Neural crest cell (in vitro differentiated cells): ENCODE measurements at regions not wholly inside any gene's neighbourhood (a gene's known extent, or its start where the extent isn't known, plus 50 kb on each side); places are given as distances from the start of the nearest gene placed in this dataset.

ENCODE experiments used
- DNase-seq: peaks from one replicate; pipeline ENCODE4 v3.0.0; 2021; ENCODE audit warnings: low read depth, mixed read lengths, low spot score
- H3K27ac Mint-ChIP-seq: one replicate; pipeline ENCODE4 v1.8.0; 2021; ENCODE audit warnings: mild to moderate bottlenecking, mixed read lengths; ENCODE audit not compliant: unreplicated experiment
- H3K27me3 Mint-ChIP-seq: 2 replicates; pipeline ENCODE4 v1.8.0; 2021; ENCODE audit warnings: low read depth, mild to moderate bottlenecking, mixed read lengths
- H3K36me3 Mint-ChIP-seq: 2 replicates; pipeline ENCODE4 v1.8.0; 2021; ENCODE audit warnings: low read depth, mild to moderate bottlenecking, mixed read lengths
- H3K4me1 Mint-ChIP-seq: 2 replicates; pipeline ENCODE4 v1.8.0; 2021; ENCODE audit warnings: mixed read lengths
- H3K4me3 Mint-ChIP-seq: one replicate; pipeline ENCODE4 v1.8.0; 2021; ENCODE audit warnings: mild to moderate bottlenecking, mixed read lengths
- H3K9me3 Mint-ChIP-seq: 2 replicates; pipeline ENCODE4 v1.8.0; 2021; ENCODE audit warnings: mixed read lengths
- CTCF ChIP-seq: fragments of 200-600 bp; sonication (generic); conservative IDR thresholded peaks from 2 replicates; pipeline ENCODE4 v1.5.0; 2021; ENCODE audit warnings: antibody characterized with exemption, mild to moderate bottlenecking

- Mint-ChIP-seq H3K4me1 (no peaks in the 10 kb centered on the region), H3K27me3 (no peaks in the 10 kb centered on the region), H3K36me3 (no peaks in the 10 kb centered on the region), H3K27ac (no peak overlapping the region), H3K9me3 (peaks cover 4% of the 10 kb centered on the region), H3K4me3 (no peak overlapping the region)
- no peak for DNase-seq
- no peak for TF ChIP-seq CTCF
Observed at GRCh38 chr10:24773939-24774589, 50.4 kb upstream of the ARHGAP21 start.
